SJCRH30 (cell line): ENCODE measurements at regions not wholly inside any gene's neighbourhood (a gene's known extent, or its start where the extent isn't known, plus 50 kb on each side); places are given as distances from the start of the nearest gene placed in this dataset.
A peak's percentile ranks its signal among the peaks of the same experiment; 100 is the strongest.

Source experiments
- DNase-seq, 2 experiments: peaks; one replicate each; pipeline ENCODE4 v3.0.0-alpha.2; 2015 to 2020
- H3K27ac ChIP-seq: fragments of 250-450 bp; sonication (Bioruptor Pico); 2 replicates; pipeline ENCODE4 v1.5.1; 2020; ENCODE audit warnings: mild to moderate bottlenecking, moderate library complexity
- H3K27me3 ChIP-seq: fragments of 250-450 bp; sonication (Bioruptor Pico); 2 replicates; pipeline ENCODE4 v1.5.1; 2020; ENCODE audit warnings: mild to moderate bottlenecking, moderate library complexity
- H3K36me3 ChIP-seq: fragments of 250-450 bp; sonication (Bioruptor Pico); 2 replicates; pipeline ENCODE4 v1.5.1; 2020; ENCODE audit warnings: mild to moderate bottlenecking, moderate library complexity
- H3K4me1 ChIP-seq: fragments of 250-450 bp; sonication (Bioruptor Pico); 2 replicates; pipeline ENCODE4 v1.5.1; 2020; ENCODE audit warnings: mild to moderate bottlenecking, moderate library complexity
- H3K4me3 ChIP-seq: fragments of 250-450 bp; sonication (Bioruptor Pico); 2 replicates; pipeline ENCODE4 v1.5.1; 2020; ENCODE audit warnings: mild to moderate bottlenecking, moderate library complexity
- H3K9me3 ChIP-seq: fragments of 250-450 bp; sonication (Bioruptor Pico); replicated peaks from 2 replicates; pipeline ENCODE4 v1.5.1; 2020; ENCODE audit warnings: mild to moderate bottlenecking, moderate library complexity

DNA sequence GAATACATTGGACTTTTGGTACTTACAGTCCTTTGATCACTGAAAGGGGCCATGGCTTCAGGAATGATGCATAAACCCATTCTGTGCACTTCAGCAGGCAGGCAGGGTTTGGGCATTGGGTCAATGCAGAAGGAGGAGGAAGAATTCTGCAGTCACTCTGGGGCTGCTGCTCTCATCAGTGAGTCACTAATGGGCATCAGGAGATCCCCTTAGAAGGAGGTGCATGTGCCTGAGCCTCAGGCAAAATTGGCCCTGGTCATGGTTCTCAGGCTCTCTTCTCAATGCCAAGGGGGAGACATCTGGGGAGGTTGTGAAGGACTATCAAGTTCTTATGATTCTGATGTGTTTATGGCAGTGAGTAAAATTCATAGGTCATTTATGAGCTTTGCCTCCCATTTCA lies 52.0 kb upstream of the TNP1 start:
- H3K4me1 ChIP-seq, result no peaks in the 10 kb centered on the region
- no peak overlapping the region for H3K4me3 ChIP-seq
- no peaks in the 10 kb centered on the region for H3K36me3 ChIP-seq
- H3K9me3 ChIP-seq, result no peaks in the 10 kb centered on the region
- no peaks in the 10 kb centered on the region for H3K27me3 ChIP-seq
- no peak for DNase-seq
- no peak overlapping the region for H3K27ac ChIP-seq

DNA sequence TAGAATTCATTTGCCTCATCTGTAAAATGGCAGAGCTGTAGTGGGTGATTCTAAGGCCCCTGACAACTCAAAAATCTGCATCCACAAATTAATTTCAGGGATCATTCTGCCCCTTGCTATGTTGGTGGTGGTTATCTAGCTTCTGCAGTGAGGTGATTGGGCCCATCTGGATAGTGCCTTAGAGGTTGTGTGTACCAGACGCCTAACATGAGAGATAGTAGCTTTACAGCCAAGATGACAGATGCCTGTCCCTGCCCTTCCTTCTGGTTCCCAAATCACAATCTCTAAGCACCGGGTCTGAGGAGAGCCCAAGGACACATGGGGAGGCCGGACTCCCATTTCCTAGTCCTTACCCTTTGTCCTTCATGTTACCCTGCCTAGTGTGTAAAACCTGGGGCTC lies 51.1 kb upstream of the TNP1 start:
- Histone ChIP-seq H3K4me3 (no peak overlapping the region), H3K27ac (no peak overlapping the region), H3K4me1 (no peaks in the 10 kb centered on the region), H3K36me3 (no peaks in the 10 kb centered on the region), H3K9me3 (no peaks in the 10 kb centered on the region), H3K27me3 (no peaks in the 10 kb centered on the region)
- no peak for DNase-seq

DNA sequence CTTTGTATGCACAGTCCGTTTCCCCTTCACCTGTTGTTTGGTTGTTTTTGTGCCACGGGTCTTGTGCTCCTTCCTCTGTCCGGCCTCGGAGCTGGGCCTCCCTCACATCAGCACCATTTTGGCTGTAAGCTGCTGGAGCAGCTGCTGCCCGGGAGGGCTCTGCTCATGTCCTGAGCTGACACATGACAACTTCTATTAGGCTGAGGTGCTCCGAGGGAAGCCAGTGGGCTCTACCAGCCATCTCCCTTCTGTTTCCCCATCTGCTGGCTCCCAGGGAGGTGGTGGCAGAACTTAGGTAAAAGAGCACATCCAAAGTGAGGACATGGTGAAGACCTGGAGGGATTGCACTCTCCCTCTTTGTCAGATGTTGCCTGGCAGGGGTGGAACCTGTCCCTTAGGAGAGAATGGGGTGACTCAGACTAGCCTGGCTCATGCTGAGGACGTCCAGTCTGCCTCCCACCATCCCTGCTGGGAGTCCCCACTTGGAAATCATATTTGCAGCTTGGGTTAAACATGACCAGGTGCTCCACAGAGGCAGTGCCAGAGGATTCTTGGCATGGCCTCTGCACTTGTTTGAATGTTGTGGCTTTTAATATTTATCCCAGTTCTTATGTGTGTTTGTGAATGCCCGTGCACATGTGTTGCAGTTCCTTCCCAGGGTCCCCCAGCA lies 49.8 kb upstream of the TNP1 start:
- DNase-seq, result peak in 1 of 2 experiments; percentile 36
- no peaks in the 10 kb centered on the region for H3K27me3 ChIP-seq
- no peaks in the 10 kb centered on the region for H3K4me1 ChIP-seq
- H3K27ac ChIP-seq, result no peak overlapping the region
- no peaks in the 10 kb centered on the region for H3K9me3 ChIP-seq
- no peaks in the 10 kb centered on the region for H3K36me3 ChIP-seq
- no peak overlapping the region for H3K4me3 ChIP-seq
